ENCODE measurements at regions not wholly inside any gene's neighbourhood (a gene's known extent, or its start where the extent isn't known, plus 50 kb on each side); places are given as distances from the start of the nearest gene placed in this dataset.
"Not testable (repeated sequence)": the region's sequence is repeated elsewhere in the genome, so short reads cannot be mapped to it uniquely, and the experiment has no call there.

- DNase-seq: not testable (repeated sequence)
These were observed 141.1 kb downstream of the SLCO4C1 start for GRCh38 chr5:102154791-102155605.

- no peak for DNase-seq
These were observed 141.8 kb downstream of the SLCO4C1 start for GRCh38 chr5:102154291-102154690.

DNA sequence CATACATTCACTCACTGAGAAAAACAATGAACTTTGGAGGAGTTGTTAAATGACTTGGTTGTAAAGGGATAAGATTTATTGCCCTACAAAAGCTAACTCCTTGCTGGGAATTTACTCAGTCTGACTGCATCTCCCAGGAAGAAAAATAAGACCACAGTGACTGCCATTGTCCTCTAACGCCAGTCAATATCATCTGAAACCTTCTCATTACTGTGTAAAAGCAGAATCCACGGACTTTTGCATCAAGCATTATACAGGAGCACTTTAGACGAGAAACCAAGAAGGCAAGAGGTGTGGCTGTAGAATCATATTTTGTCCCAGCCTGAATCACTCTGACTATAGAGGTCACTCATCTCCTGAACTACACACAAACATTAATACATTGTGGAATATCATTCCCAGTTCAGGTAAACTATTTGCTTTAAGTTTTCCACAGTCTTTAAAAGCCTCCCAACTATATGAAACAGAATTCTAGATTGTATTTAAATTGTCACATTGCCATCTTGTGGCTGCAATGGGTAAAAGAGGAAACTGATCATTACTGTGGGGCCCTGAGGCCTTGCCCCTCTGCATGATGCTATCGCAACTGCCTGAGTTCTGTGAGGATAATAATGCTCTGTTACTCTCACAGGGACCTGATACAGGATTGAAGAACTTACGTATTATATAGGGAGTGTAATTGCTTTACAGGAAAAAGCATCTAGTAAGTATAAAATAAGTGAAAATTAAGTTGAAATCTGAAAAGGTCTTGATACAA lies 142.9 kb downstream of the SLCO4C1 start:
- peak; percentile 30 for DNase-seq

- no peak for DNase-seq
These were observed 157.1 kb downstream of the SLCO4C1 start for GRCh38 chr5:102139029-102139428.

DNA sequence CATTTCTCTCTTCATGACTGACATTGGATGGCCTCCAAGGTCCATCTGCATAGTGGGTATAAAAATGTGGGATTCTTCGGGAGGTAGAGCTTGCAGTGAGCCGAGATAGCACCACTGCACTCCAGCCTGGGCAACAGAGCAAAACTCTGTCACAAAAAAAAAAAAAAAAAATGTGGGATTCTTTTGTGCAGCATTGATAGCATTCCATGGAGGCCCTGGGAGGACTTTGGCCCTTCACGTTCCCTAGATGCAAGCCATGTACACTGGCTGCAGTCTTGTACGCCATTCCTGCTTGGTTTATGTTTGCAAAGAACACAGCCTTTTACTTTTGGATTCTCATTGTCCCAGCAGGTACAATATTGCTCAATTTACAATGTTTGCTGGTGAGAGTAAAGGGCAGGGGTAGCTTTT lies 157.8 kb downstream of the SLCO4C1 start:
- DNase-seq: no peak

DNA sequence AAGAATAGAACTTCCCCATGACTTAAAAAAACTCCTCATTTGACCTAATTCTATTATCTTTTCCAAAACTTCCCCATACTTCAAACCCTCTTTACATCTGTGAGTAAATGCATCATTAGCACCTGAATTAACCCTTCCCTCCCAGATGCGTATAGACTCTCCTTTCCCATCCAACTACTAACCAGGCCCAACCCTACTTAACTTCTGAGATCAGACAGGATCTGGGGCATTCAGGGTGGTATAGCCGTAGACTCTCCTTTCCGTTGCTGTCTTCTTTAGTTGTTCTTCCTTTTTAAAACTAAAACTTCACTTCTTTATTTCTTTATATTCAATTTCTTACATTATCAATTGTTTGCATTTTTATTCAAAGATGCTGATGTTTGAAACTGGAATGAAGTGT lies 165.2 kb downstream of the SLCO4C1 start:
- no peak for DNase-seq

- DNase-seq: no peak
These were observed 165.7 kb downstream of the SLCO4C1 start for GRCh38 chr5:102130386-102130785.

DNA sequence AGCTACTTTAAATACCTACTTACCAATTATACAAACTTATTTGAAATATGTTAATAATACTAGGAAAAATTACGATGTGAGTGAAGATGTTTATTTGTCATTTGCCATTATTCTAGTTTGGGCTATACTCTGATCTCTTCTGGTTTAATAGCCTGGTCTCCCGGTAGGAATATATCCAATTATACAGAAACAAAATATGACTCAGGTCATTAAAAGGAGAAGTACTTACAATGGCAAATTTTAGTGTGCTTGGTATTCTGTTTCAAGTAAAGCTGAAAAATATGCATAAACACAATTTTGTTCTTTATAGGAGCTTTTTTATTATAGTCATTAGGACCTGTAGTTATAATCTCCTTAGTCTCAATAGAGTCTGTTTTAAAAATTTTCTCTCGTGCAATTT lies 176.8 kb downstream of the SLCO4C1 start:
- no peak for DNase-seq

- no peak for DNase-seq
These were observed 180.3 kb downstream of the SLCO4C1 start for GRCh38 chr5:102115736-102116135.

- no peak for DNase-seq
These were observed 181.5 kb downstream of the SLCO4C1 start for GRCh38 chr5:102114525-102115069.

- DNase-seq: no peak
These were observed 188.2 kb downstream of the SLCO4C1 start for GRCh38 chr5:102107865-102108264.

DNA sequence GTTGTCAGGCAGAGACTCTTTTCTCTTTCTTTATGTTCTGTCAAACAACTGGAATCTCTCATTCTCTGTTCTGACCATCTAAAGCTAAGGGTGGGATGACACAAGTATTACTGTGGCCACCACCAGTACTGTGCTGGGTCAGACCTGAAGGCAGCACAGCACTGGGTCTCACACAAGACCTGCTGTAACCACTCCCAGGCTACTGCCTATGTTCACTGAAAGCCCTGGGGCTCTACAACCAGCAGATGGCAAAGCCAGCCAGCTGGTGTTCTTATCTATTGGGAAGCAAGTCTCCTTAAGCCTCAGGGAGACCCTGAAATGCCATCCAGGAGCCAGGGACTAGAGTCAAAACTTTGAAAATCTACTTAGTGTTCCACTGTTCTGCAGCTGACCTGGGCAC lies 189.5 kb downstream of the SLCO4C1 start:
- DNase-seq: no peak

DNA sequence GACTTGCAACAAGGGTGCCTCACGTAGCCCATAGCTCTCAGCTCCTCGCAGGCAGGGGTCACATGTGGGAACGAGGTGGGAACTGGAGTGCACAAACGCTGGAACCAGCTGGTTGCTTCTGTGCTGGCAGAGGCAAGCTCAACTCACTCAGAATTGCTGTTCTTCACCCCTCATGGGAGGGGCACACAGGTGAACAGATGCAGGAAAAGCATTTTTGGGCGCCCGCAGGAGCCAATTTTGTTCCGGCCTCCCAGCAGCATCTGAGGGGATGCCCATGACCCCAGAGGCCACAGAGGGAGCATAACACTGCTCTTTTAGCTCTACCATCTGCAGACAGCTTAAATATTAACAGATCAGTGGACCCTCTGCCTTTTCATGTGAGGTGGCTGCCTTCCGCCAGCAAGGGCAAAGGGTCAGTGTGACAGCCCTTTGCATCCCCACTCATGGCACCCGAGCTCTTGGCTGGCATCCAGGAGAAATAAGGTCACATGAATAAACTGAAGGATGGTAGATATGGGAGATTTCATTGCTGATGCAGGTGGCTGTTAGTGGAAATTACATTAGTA lies 196.2 kb downstream of the SLCO4C1 start:
- DNase-seq: no peak

GRCh38 chr5:102099083-102099482 lies 197.0 kb downstream of the SLCO4C1 start:
- not testable (repeated sequence) for DNase-seq

GRCh38 chr5:102098606-102099005 lies 197.5 kb downstream of the SLCO4C1 start:
- not testable (repeated sequence) for DNase-seq

- DNase-seq: peak; percentile 42
These were observed 205.3 kb downstream of the SLCO4C1 start for GRCh38 chr5:102090770-102091169.

GRCh38 chr5:102089883-102090282 lies 206.2 kb downstream of the SLCO4C1 start:
- DNase-seq: no peak

- no peak for DNase-seq
These were observed 208.2 kb downstream of the SLCO4C1 start for GRCh38 chr5:102087906-102088305.

GRCh38 chr5:102080288-102080687 lies 215.8 kb downstream of the SLCO4C1 start:
- DNase-seq: no peak

GRCh38 chr5:102077920-102078319 lies 218.2 kb downstream of the SLCO4C1 start:
- no peak for DNase-seq

- DNase-seq: no peak
These were observed 226.1 kb downstream of the SLCO4C1 start for GRCh38 chr5:102069974-102070373.

DNA sequence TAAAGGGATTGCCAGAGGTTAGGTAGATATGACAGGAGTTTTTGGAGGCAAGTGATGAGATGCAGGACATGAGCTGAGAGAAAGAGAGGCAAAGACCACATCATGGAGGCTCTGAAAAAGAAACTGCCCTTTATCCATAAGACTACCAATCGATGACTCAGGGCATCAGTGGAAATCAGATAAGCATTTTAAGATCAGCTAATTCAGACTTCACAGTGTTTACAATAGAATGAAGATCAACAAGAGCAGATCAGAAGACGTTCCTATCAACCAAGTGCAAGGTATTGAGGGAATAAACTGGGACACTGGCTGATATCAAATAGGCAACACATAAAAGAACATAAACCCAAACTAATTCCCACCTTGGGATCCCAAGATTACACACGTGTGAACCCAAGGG lies 227.2 kb downstream of the SLCO4C1 start:
- DNase-seq: no peak

DNA sequence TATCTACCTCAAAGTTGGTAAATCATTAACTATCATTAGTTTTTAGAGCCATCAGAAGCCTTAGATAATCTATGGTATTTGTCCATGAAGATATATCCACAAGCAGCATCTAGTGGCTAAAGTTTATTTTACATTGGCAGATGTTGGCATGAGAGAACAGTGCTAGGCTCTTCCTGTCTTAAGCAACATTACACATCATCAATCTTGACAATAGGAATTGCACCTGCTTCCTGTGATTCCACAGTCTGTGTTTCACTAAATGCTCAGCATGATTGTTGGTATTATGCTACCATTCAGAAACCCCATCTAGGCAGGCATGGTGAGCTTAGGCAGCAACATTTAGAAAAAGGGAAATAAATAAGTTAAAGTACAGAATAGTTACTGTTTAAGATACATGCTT lies 246.6 kb downstream of the SLCO4C1 start:
- DNase-seq: peak; percentile 78

- DNase-seq: no peak
These were observed 247.1 kb downstream of the SLCO4C1 start for GRCh38 chr5:102048940-102049339.

Measured in NCI-H774 (cell line).